Mesodermal cell (in vitro differentiated cells): ENCODE measurements at regions not wholly inside any gene's neighbourhood (a gene's known extent, or its start where the extent isn't known, plus 50 kb on each side); places are given as distances from the start of the nearest gene placed in this dataset.

Experiments used
- H3K27ac ChIP-seq: 2 replicates; pipeline ENCODE4 v1.7.0; 2013; ENCODE audit warnings: mild to moderate bottlenecking, low read depth, low read length, moderate library complexity; ENCODE audit not compliant: severe bottlenecking
- H3K36me3 ChIP-seq: 2 replicates; pipeline ENCODE4 v1.7.1; 2013; ENCODE audit warnings: mild to moderate bottlenecking, low read length, moderate library complexity; ENCODE audit not compliant: control insufficient read depth, insufficient read depth
- H3K4me1 ChIP-seq: one replicate; pipeline ENCODE4 v1.7.1; 2013; ENCODE audit warnings: mild to moderate bottlenecking, low read length; ENCODE audit not compliant: insufficient read depth, control insufficient read depth, poor library complexity, severe bottlenecking
- H3K4me3 ChIP-seq: 2 replicates; pipeline ENCODE4 v1.7.0; 2013; ENCODE audit warnings: low read length, control low read depth, mild to moderate bottlenecking; ENCODE audit not compliant: insufficient read depth, poor library complexity, severe bottlenecking; ENCODE audit errors: extremely low read depth
- H3K9me3 ChIP-seq: 2 replicates; pipeline ENCODE4 v1.7.1; 2013; ENCODE audit warnings: mild to moderate bottlenecking, low read length, moderate library complexity; ENCODE audit not compliant: control insufficient read depth
- WGBS, 2 experiments: methylation state at CpG; one replicate each; pipeline ENCODE4 v1.1.5; 2013; ENCODE audit warnings: missing lambda C conversion rate in 2 of 2; ENCODE audit not compliant: insufficient coverage in 2 of 2; 5-methylcytosine and 5-hydroxymethylcytosine counted together

DNA sequence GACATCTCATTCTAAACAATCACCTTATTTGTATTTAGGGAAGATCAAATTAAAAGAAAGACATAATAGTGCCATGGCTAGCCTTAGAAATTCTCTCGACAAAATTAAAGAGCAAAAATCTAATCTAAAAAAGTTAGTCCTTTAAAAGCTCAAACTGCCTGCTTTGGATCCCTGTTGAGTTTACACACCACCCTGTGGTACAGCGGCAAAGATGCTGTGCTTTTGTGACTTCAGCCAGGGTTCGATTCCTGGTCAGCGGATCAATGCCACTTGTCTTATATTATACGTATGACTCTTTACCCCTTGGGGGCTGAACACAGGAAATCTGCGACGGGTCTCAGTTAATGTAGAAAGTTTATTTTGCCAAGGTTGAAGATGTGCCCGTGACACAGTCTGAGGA, 51.3 kb upstream of the VOPP1 start:
- WGBS, 2 experiments = 93 to 98% methylated on average over 4 to 6 of the region's 8 CpGs
- peaks cover 22% of the 10 kb centered on the region for H3K9me3 ChIP-seq

DNA sequence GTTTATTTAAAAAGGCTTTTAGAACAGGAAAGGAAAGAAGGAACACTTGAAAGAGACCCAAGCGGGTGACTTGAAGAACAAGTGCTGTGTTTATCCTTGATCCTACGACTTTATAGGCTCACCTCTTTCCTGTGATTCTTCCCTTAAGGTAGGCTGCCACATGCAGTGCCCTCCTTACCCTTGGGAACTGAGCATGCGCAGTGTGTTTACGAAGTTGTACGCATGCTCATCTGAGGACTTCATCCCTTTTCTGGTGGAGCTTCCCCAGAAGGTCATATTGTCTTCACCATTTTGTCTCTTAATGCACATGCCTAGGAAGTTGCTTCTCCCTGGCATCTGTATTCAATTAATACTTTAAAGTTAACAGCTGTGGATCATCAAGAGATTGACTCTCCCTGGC, 49.9 kb upstream of the VOPP1 start:
- H3K4me1 ChIP-seq = no peaks in the 10 kb centered on the region
- no peaks in the 10 kb centered on the region for H3K36me3 ChIP-seq
- H3K27ac ChIP-seq = no peak overlapping the region
- H3K9me3 ChIP-seq = peaks cover 30% of the 10 kb centered on the region
- WGBS, 2 experiments = 90 to 94% methylated on average over 5 of the region's 5 CpGs
- H3K4me3 ChIP-seq = no peak overlapping the region

More for the DNA sequence above, 51.3 kb upstream of the VOPP1 start:
- no peak overlapping the region for H3K27ac ChIP-seq
- H3K4me1 ChIP-seq = no peaks in the 10 kb centered on the region
- no peaks in the 10 kb centered on the region for H3K36me3 ChIP-seq
- H3K4me3 ChIP-seq = no peak overlapping the region
